ENCODE measurements at regions not wholly inside any gene's neighbourhood (a gene's known extent, or its start where the extent isn't known, plus 50 kb on each side); places are given as distances from the start of the nearest gene placed in this dataset.

- Histone ChIP-seq H4K91ac (ENCODE audit: insufficient read length, low read depth, low read length) (no peak overlapping the region), H4K8ac (replicated peaks; ENCODE audit: insufficient read length, low read depth, low read length) (no peak overlapping the region), H3K18ac (ENCODE audit: insufficient read length, low read depth, low read length) (no peak overlapping the region), H2BK12ac (ENCODE audit: insufficient read length, low read depth, low read length) (no peak overlapping the region), H3K4me2 (ENCODE audit: insufficient read depth, insufficient read length, low read length) (no peak overlapping the region), H2BK15ac (ENCODE audit: low read depth, low read length) (no peak overlapping the region), H3T11ph (ENCODE audit: low read length) (no peak overlapping the region), H4K20me1 (ENCODE audit: control insufficient read depth, insufficient read depth, insufficient read length) (no peaks in the 10 kb centered on the region), H2BK120ac (ENCODE audit: low read depth, low read length, poor library complexity, severe bottlenecking) (no peak overlapping the region), H3K9me3 (ENCODE audit: control insufficient read depth, low read depth, low read length) (no peaks in the 10 kb centered on the region), H2BK5ac (ENCODE audit: insufficient read length, low read length) (no peak overlapping the region), H3K27ac (ENCODE audit: insufficient read length, low read depth, low read length) (no peak overlapping the region), H4K5ac (ENCODE audit: insufficient read length, low read depth, low read length) (no peak overlapping the region), H2AFZ (ENCODE audit: low read length) (no peak overlapping the region), H3K14ac (ENCODE audit: insufficient read depth, low read length) (no peak overlapping the region), H3K23me2 (ENCODE audit: insufficient read length, low read depth, low read length, poor library complexity, severe bottlenecking) (no peaks in the 10 kb centered on the region), H3K23ac (ENCODE audit: insufficient read length, low read depth, low read length) (no peak overlapping the region), H3K4ac (ENCODE audit: low read depth, low read length) (no peak overlapping the region), H3K79me1 (ENCODE audit: insufficient read depth, low read depth, low read length, poor library complexity, severe bottlenecking) (no peaks in the 10 kb centered on the region), H2BK20ac (ENCODE audit: low read depth, low read length, poor library complexity, severe bottlenecking) (no peak overlapping the region), H2AK5ac (ENCODE audit: insufficient read length, low read length) (no peak overlapping the region), H3K9ac (ENCODE audit: extremely low read depth, insufficient read length, low read length) (no peak overlapping the region), H3K4me1 (ENCODE audit: insufficient read depth, low read length) (no peaks in the 10 kb centered on the region), H3K56ac (ENCODE audit: insufficient read length, low read depth, low read length) (no peak overlapping the region), H3K79me2 (ENCODE audit: insufficient read depth, low read length) (no peaks in the 10 kb centered on the region), H3K27me3 (ENCODE audit: insufficient read depth, low read length) (no peaks in the 10 kb centered on the region)
- no CpG with 5 or more reads among the region's 3 CpGs for WGBS (ENCODE audit: extremely low coverage, insufficient read length, low lambda C conversion rate)
- Mint-ChIP-seq H3K4me3 (no peak overlapping the region), H3K4me1 (no peaks in the 10 kb centered on the region), H3K36me3 (ENCODE audit: insufficient read depth in 1 of 3, low read depth in 3 of 3) (no peaks in the 10 kb centered on the region), H3K27ac (no peak overlapping the region), H3K9me3 (no peaks in the 10 kb centered on the region), H3K27me3 (ENCODE audit: low read depth) (no peaks in the 10 kb centered on the region)
- TF ChIP-seq, protein P1, sequence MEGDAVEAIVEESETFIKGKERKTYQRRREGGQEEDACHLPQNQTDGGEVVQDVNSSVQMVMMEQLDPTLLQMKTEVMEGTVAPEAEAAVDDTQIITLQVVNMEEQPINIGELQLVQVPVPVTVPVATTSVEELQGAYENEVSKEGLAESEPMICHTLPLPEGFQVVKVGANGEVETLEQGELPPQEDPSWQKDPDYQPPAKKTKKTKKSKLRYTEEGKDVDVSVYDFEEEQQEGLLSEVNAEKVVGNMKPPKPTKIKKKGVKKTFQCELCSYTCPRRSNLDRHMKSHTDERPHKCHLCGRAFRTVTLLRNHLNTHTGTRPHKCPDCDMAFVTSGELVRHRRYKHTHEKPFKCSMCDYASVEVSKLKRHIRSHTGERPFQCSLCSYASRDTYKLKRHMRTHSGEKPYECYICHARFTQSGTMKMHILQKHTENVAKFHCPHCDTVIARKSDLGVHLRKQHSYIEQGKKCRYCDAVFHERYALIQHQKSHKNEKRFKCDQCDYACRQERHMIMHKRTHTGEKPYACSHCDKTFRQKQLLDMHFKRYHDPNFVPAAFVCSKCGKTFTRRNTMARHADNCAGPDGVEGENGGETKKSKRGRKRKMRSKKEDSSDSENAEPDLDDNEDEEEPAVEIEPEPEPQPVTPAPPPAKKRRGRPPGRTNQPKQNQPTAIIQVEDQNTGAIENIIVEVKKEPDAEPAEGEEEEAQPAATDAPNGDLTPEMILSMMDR (conservative IDR thresholded peaks at IDR 0.05), result no peak
- DNase-seq, result no peak
These were observed 2810.0 kb downstream of the PCDH9 start for GRCh38 chr13:64420181-64420580.
